Neural progenitor cell (in vitro differentiated cells): ENCODE measurements at regions not wholly inside any gene's neighbourhood (a gene's known extent, or its start where the extent isn't known, plus 50 kb on each side); places are given as distances from the start of the nearest gene placed in this dataset.

Experiments
- CTCF ChIP-seq: fragments of 200-600 bp; sonication (generic); IDR thresholded peaks from 2 replicates; pipeline ENCODE4 v1.5.1; 2017; ENCODE audit warnings: antibody characterized with exemption, mild to moderate bottlenecking
- EZH2 ChIP-seq: fragments of 200-600 bp; sonication (generic); IDR thresholded peaks from 2 replicates; pipeline ENCODE4 v1.6.1; 2017; ENCODE audit warnings: antibody characterized with exemption, mild to moderate bottlenecking, moderate library complexity
- EZH2phosphoT487 ChIP-seq: fragments of 200-600 bp; sonication (generic); IDR thresholded peaks from 2 replicates; pipeline ENCODE4 v1.6.1; 2017; ENCODE audit warnings: antibody characterized with exemption

- TF ChIP-seq CTCF (no peak), EZH2 (no peak), EZH2phosphoT487 (no peak)
These were observed 1787.7 kb downstream of the EFNA5 start for GRCh38 chr5:105882956-105883481.
